ENCODE measurements at regions not wholly inside any gene's neighbourhood (a gene's known extent, or its start where the extent isn't known, plus 50 kb on each side); places are given as distances from the start of the nearest gene placed in this dataset.

GRCh38 chrX:42499620-42500019 lies 278.3 kb downstream of the PPP1R2C start:
- no peak for DNase-seq (ENCODE audit: low read depth, low spot score)
- no peak overlapping the region for H3K27ac ChIP-seq (ENCODE audit: low read depth, low read length)
- H3K9me3 ChIP-seq (ENCODE audit: control insufficient read depth, insufficient read depth, low read length) = no peaks in the 10 kb centered on the region
- POLR2A ChIA-PET = no interaction called here
- H3K27me3 ChIP-seq (ENCODE audit: control insufficient read depth, insufficient read depth, low read length) = no peaks in the 10 kb centered on the region
- H3K4me3 ChIP-seq (ENCODE audit: low read depth, low read length) = no peak overlapping the region
- TF ChIP-seq, protein P1, sequence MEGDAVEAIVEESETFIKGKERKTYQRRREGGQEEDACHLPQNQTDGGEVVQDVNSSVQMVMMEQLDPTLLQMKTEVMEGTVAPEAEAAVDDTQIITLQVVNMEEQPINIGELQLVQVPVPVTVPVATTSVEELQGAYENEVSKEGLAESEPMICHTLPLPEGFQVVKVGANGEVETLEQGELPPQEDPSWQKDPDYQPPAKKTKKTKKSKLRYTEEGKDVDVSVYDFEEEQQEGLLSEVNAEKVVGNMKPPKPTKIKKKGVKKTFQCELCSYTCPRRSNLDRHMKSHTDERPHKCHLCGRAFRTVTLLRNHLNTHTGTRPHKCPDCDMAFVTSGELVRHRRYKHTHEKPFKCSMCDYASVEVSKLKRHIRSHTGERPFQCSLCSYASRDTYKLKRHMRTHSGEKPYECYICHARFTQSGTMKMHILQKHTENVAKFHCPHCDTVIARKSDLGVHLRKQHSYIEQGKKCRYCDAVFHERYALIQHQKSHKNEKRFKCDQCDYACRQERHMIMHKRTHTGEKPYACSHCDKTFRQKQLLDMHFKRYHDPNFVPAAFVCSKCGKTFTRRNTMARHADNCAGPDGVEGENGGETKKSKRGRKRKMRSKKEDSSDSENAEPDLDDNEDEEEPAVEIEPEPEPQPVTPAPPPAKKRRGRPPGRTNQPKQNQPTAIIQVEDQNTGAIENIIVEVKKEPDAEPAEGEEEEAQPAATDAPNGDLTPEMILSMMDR (IDR thresholded peaks at IDR 0.05; ENCODE audit: low read depth, low read length) = no peak
- CTCF ChIA-PET = no interaction called here

GRCh38 chrX:42497356-42497755 lies 280.6 kb downstream of the PPP1R2C start:
- ChIA-PET CTCF (no interaction called here), POLR2A (no interaction called here)

DNA sequence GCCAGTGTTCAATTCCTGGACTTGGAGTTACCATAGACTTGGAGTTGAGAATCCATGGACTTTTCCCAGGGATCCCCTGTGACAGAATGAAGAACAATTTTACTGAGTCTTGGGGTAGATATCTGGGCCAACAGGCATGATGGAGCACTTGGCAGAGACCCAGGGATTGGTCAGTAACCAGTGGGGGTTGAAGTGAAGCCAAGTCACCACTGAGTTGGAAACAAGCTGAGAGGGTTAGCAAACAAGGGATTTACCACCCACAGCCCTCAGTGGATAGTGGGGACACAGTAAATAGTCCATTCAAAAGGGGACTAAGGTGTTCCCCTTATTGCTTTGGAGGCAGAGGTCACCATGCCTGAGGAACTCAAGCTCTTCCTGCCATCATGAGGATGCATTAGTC lies 281.7 kb downstream of the PPP1R2C start:
- no peaks in the 10 kb centered on the region for H3K27me3 ChIP-seq (ENCODE audit: control insufficient read depth, insufficient read depth, low read length)
- no peak overlapping the region for H3K4me3 ChIP-seq (ENCODE audit: low read depth, low read length)
- H3K9me3 ChIP-seq (ENCODE audit: control insufficient read depth, insufficient read depth, low read length) = no peaks in the 10 kb centered on the region
- DNase-seq (ENCODE audit: low read depth, low spot score) = no peak
- CTCF ChIA-PET = no interaction called here
- no peak overlapping the region for H3K27ac ChIP-seq (ENCODE audit: low read depth, low read length)
- TF ChIP-seq, protein P1 (IDR thresholded peaks at IDR 0.05; ENCODE audit: low read depth, low read length) = no peak
- POLR2A ChIA-PET = no interaction called here

More at GRCh38 chrX:42497356-42497755, 280.6 kb downstream of the PPP1R2C start:
- no peak overlapping the region for H3K27ac ChIP-seq (ENCODE audit: low read depth, low read length)
- TF ChIP-seq, protein P1 (IDR thresholded peaks at IDR 0.05; ENCODE audit: low read depth, low read length) = no peak
- DNase-seq (ENCODE audit: low read depth, low spot score) = no peak
- H3K4me3 ChIP-seq (ENCODE audit: low read depth, low read length) = no peak overlapping the region
- no peaks in the 10 kb centered on the region for H3K27me3 ChIP-seq (ENCODE audit: control insufficient read depth, insufficient read depth, low read length)
- no peaks in the 10 kb centered on the region for H3K9me3 ChIP-seq (ENCODE audit: control insufficient read depth, insufficient read depth, low read length)

DNA sequence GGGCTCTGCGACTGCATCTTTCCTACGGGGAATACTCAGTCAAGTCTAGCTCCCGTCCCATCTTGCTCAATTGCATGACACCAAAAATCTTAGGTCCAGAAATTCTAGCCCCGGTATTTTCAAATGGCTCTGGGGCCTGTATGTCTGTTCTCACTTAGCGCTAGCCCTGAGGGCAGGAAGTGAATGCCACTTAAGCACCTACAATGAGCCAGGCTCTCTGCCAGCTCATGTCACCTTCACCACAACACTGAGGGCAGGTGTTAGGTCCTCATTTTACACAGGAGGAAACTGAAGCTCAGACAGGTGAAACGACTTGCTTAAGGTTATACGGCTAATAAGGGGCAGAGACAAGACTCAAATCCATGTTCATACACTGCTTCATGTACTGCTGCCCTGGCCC lies 282.8 kb downstream of the PPP1R2C start:
- no peaks in the 10 kb centered on the region for H3K27me3 ChIP-seq (ENCODE audit: control insufficient read depth, insufficient read depth, low read length)
- H3K9me3 ChIP-seq (ENCODE audit: control insufficient read depth, insufficient read depth, low read length) = no peaks in the 10 kb centered on the region
- H3K4me3 ChIP-seq (ENCODE audit: low read depth, low read length) = no peak overlapping the region
- ChIA-PET CTCF (no interaction called here), POLR2A (no interaction called here)
- DNase-seq (ENCODE audit: low read depth, low spot score) = no peak
- TF ChIP-seq, protein P1 (IDR thresholded peaks at IDR 0.05; ENCODE audit: low read depth, low read length) = no peak
- no peak overlapping the region for H3K27ac ChIP-seq (ENCODE audit: low read depth, low read length)

DNA sequence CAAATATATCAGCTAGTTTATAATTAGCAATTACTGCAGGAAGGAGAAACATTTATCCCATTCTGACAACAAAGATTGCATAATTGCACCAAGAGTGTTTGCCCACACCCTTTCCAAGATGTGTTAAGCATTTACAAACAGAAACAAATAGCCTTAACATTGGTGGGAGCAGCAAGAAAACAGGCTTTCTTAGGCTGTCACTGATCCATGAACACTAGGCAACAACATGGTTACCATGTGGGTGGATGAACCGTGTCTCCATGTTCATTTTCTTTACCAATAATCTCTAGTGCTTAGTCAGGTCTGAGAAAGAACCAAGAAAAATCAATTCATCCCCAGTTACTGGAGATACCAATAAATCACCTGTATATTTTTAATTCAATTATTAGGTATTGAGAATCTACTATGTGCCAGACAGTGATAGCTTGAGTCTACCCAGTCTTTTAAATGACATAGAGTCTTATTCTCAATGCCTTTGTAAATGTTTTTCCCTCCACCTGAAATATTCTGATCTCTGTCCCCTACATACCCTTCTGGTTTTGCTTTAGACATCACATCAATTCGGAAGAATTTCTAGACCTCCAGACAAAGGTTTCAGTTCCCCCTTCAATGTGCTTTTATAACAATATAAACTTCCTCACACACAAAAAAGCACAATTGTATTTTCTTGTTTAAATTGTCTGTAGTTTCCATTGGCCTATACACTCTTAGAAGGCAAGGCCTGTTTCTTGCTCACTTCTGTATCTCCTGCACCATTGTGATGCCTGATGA lies 286.6 kb downstream of the PPP1R2C start:
- no peak overlapping the region for H3K27ac ChIP-seq (ENCODE audit: low read depth, low read length)
- POLR2A ChIA-PET = no interaction called here
- no peaks in the 10 kb centered on the region for H3K9me3 ChIP-seq (ENCODE audit: control insufficient read depth, insufficient read depth, low read length)
- H3K27me3 ChIP-seq (ENCODE audit: control insufficient read depth, insufficient read depth, low read length) = no peaks in the 10 kb centered on the region
- CTCF ChIA-PET = no interaction called here
- no peak for DNase-seq (ENCODE audit: low read depth, low spot score)
- no peak overlapping the region for H3K4me3 ChIP-seq (ENCODE audit: low read depth, low read length)
- TF ChIP-seq, protein P1 (IDR thresholded peaks at IDR 0.05; ENCODE audit: low read depth, low read length) = no peak

Measured in AG04450 (cell line).